Liver (tissue), 8 donors: ENCODE measurements at regions not wholly inside any gene's neighbourhood (a gene's known extent, or its start where the extent isn't known, plus 50 kb on each side); places are given as distances from the start of the nearest gene placed in this dataset.

Source experiments
- DNase-seq: peaks from one replicate; pipeline ENCODE4 v3.0.0-alpha.2; 2017; ENCODE audit warnings: low spot score
- H3K27ac ChIP-seq, 2 donors: one replicate each; pipeline ENCODE4 v1.7.0; 2013; ENCODE audit warnings: inconsistent platforms in 2 of 2, low read length in 2 of 2, control low read depth in 1 of 2, low read depth in 1 of 2, mild to moderate bottlenecking in 1 of 2
- H3K27me3 ChIP-seq, 4 donors: one replicate each; pipeline versions ENCODE4 v1.6.1 to v1.7.0; 2013; ENCODE audit warnings: low read length in 3 of 4, inconsistent platforms in 1 of 4, mild to moderate bottlenecking in 1 of 4, moderate library complexity in 1 of 4; ENCODE audit not compliant: control insufficient read depth in 4 of 4, insufficient read depth in 4 of 4
- H3K36me3 ChIP-seq, 4 donors: one replicate each; pipeline versions ENCODE4 v1.6.1 to v1.7.0; 2013; ENCODE audit warnings: low read length in 3 of 4, mild to moderate bottlenecking in 3 of 4, low read depth in 1 of 4, moderate library complexity in 1 of 4; ENCODE audit not compliant: control insufficient read depth in 4 of 4, insufficient read depth in 3 of 4
- H3K4me1 ChIP-seq, 4 donors: one replicate each; pipeline versions ENCODE4 v1.6.1 to v1.7.0; 2013; ENCODE audit warnings: low read length in 3 of 4, mild to moderate bottlenecking in 3 of 4, moderate library complexity in 1 of 4; ENCODE audit not compliant: control insufficient read depth in 4 of 4, insufficient read depth in 4 of 4
- H3K4me3 ChIP-seq, 3 donors: one replicate each; pipeline versions ENCODE4 v1.6.1 to v1.7.0; 2013; ENCODE audit warnings: low read length in 3 of 3, control low read depth in 1 of 3, low read depth in 1 of 3, mild to moderate bottlenecking in 1 of 3
- H3K9ac ChIP-seq, 2 donors: one replicate each; pipeline ENCODE4 v1.7.0; 2013; ENCODE audit warnings: low read length in 2 of 2, mild to moderate bottlenecking in 2 of 2, moderate library complexity in 2 of 2, control low read depth in 1 of 2, low read depth in 1 of 2
- H3K9me3 ChIP-seq, 4 donors: one replicate each; pipeline versions ENCODE4 v1.6.1 to v1.7.0; 2013; ENCODE audit warnings: low read length in 3 of 4; ENCODE audit not compliant: control insufficient read depth in 4 of 4
- ATF3 ChIP-seq: IDR thresholded peaks from 2 replicates; pipeline ENCODE4 v1.6.1; 2016; ENCODE audit warnings: antibody characterized with exemption
- CTCF ChIP-seq: fragments of 150-350 bp; IDR thresholded peaks from 2 replicates; pipeline ENCODE4 v1.5.1; 2017; ENCODE audit warnings: improper control_type of control experiment, low read depth, low read length; ENCODE audit not compliant: missing input control
- EGR1 ChIP-seq, 2 donors: IDR thresholded peaks; 2 replicates each; pipeline ENCODE4 v1.6.1; 2016 to 2018; ENCODE audit warnings: antibody characterized with exemption in 2 of 2, low read depth in 2 of 2
- FOXA1 ChIP-seq: IDR thresholded peaks from 2 replicates; pipeline ENCODE4 v1.6.1; 2016; ENCODE audit warnings: antibody characterized with exemption
- FOXA2 ChIP-seq: IDR thresholded peaks from 2 replicates; pipeline ENCODE4 v1.6.1; 2016; ENCODE audit warnings: antibody characterized with exemption
- GABPA ChIP-seq, 2 donors: IDR thresholded peaks in 1 of 2; conservative IDR thresholded peaks in 1 of 2; 2 replicates each; pipeline ENCODE4 v1.6.1; 2016; ENCODE audit warnings: antibody characterized with exemption in 2 of 2, mild to moderate bottlenecking in 1 of 2, moderate library complexity in 1 of 2
- HNF4A ChIP-seq, 2 donors: conservative IDR thresholded peaks; 2 replicates each; pipeline ENCODE4 v1.6.1; 2016; ENCODE audit warnings: antibody characterized with exemption in 2 of 2, mild to moderate bottlenecking in 2 of 2
- HNF4G ChIP-seq: IDR thresholded peaks from 2 replicates; pipeline ENCODE4 v1.6.1; 2016; ENCODE audit warnings: antibody characterized with exemption
- JUND ChIP-seq, 2 donors: IDR thresholded peaks; 2 replicates each; pipeline ENCODE4 v1.6.1; 2016; ENCODE audit warnings: antibody characterized with exemption in 2 of 2
- MAX ChIP-seq: IDR thresholded peaks from 2 replicates; pipeline ENCODE4 v1.6.1; 2016; ENCODE audit warnings: antibody characterized with exemption
- NR2F2 ChIP-seq: IDR thresholded peaks from 2 replicates; pipeline ENCODE4 v1.6.1; 2016; ENCODE audit warnings: antibody characterized with exemption
- RAD21 ChIP-seq, 2 donors: IDR thresholded peaks; 2 replicates each; pipeline ENCODE4 v1.6.1; 2016; ENCODE audit warnings: antibody characterized with exemption in 2 of 2, mild to moderate bottlenecking in 2 of 2
- REST ChIP-seq: IDR thresholded peaks from 2 replicates; pipeline ENCODE4 v1.6.1; 2016; ENCODE audit warnings: antibody characterized with exemption, mild to moderate bottlenecking
- RXRA ChIP-seq, 2 donors: IDR thresholded peaks; 2 replicates each; pipeline ENCODE4 v1.6.1; 2017 to 2018; ENCODE audit warnings: antibody characterized with exemption in 2 of 2, mild to moderate bottlenecking in 1 of 2
- SP1 ChIP-seq: IDR thresholded peaks from 2 replicates; pipeline ENCODE4 v1.6.1; 2018; ENCODE audit warnings: antibody characterized with exemption, mild to moderate bottlenecking
- TAF1 ChIP-seq: conservative IDR thresholded peaks from 2 replicates; pipeline ENCODE4 v1.6.1; 2016; ENCODE audit warnings: antibody characterized with exemption, mild to moderate bottlenecking
- YY1 ChIP-seq: IDR thresholded peaks from 2 replicates; pipeline ENCODE4 v1.6.1; 2016; ENCODE audit warnings: antibody characterized with exemption, mild to moderate bottlenecking
- ZBTB33 ChIP-seq: IDR thresholded peaks from 2 replicates; pipeline ENCODE4 v1.6.1; 2016; ENCODE audit warnings: antibody characterized with exemption
- whole genome bisulfite sequencing: extraction: QIAGEN DNeasy Blood & Tissue Kit; methylation state at CpG from one replicate; pipeline ENCODE4 v1.1.7; 2013; 5-methylcytosine and 5-hydroxymethylcytosine counted together
- donor health status: healthy.
- donor health status: healthy.
- donor health status: healthy.
- donor health status: healthy.
- donor health status: healthy.

GRCh38 chr14:53615252-53615651 lies 341.4 kb downstream of the BMP4 start:
- Histone ChIP-seq H3K9ac (no peak overlapping the region), H3K9me3 (no peaks in the 10 kb centered on the region), H3K4me3 (no peak overlapping the region), H3K27ac (no peak overlapping the region), H3K4me1 (peaks cover 0 to 7% (median 0%) of the 10 kb centered on the region in 4 donors), H3K27me3 (no peaks in the 10 kb centered on the region), H3K36me3 (no peaks in the 10 kb centered on the region)
- TF ChIP-seq NR2F2 (no peak), HNF4A (conservative IDR thresholded peaks at IDR 0.05) (peak in 1 of 2 donors; percentile 22), SP1 (no peak), REST (no peak), HNF4G (no peak), MAX (peak; percentile 45), FOXA2 (no peak), GABPA (IDR thresholded peaks at IDR 0.05 in 1 of 2, conservative IDR thresholded peaks at IDR 0.05 in 1 of 2) (no peak), EGR1 (IDR thresholded peaks at IDR 0.05; ENCODE audit: low read depth in 2 of 2) (no peak), TAF1 (no peak), ATF3 (no peak), YY1 (peak; percentile 35), RXRA (IDR thresholded peaks at IDR 0.05) (no peak), JUND (IDR thresholded peaks at IDR 0.05) (no peak), CTCF (no peak), ZBTB33 (no peak), RAD21 (IDR thresholded peaks at IDR 0.05) (peak; percentile 4 to 17), FOXA1 (no peak)
- DNase-seq = no peak
- WGBS = 39% methylated on average over 3 of the region's 3 CpGs
